Dendritic cell treated with granulocyte-macrophage colony-stimulating factor and Interleukin-4, amounts not matched to agents 40 ng/mL and 50 ng/mL, for 4 days (primary cell): ENCODE measurements at regions not wholly inside any gene's neighbourhood (a gene's known extent, or its start where the extent isn't known, plus 50 kb on each side); places are given as distances from the start of the nearest gene placed in this dataset.

Source experiments
- H3K27ac Mint-ChIP-seq: one replicate; pipeline ENCODE4 v1.8.0; 2022; ENCODE audit warnings: mild to moderate bottlenecking, mixed read lengths
- H3K27me3 Mint-ChIP-seq: one replicate; pipeline ENCODE4 v1.8.0; 2022; ENCODE audit warnings: mild to moderate bottlenecking, mixed read lengths
- H3K36me3 Mint-ChIP-seq: one replicate; pipeline ENCODE4 v1.8.0; 2022; ENCODE audit warnings: low read depth, mixed read lengths
- H3K4me1 Mint-ChIP-seq: one replicate; pipeline ENCODE4 v1.8.0; 2022; ENCODE audit warnings: low read depth, mixed read lengths
- H3K4me3 Mint-ChIP-seq: one replicate; pipeline ENCODE4 v1.8.0; 2022; ENCODE audit warnings: mild to moderate bottlenecking, moderate library complexity, mixed read lengths
- H3K9me3 Mint-ChIP-seq: one replicate; pipeline ENCODE4 v1.8.0; 2022; ENCODE audit warnings: mixed read lengths
- intact Hi-C: fragments of 100-400 bp; cut with micrococcal nuclease; formaldehyde crosslinking; loops from one replicate; pipeline ENCODE4 v1.15.0; 2022

DNA sequence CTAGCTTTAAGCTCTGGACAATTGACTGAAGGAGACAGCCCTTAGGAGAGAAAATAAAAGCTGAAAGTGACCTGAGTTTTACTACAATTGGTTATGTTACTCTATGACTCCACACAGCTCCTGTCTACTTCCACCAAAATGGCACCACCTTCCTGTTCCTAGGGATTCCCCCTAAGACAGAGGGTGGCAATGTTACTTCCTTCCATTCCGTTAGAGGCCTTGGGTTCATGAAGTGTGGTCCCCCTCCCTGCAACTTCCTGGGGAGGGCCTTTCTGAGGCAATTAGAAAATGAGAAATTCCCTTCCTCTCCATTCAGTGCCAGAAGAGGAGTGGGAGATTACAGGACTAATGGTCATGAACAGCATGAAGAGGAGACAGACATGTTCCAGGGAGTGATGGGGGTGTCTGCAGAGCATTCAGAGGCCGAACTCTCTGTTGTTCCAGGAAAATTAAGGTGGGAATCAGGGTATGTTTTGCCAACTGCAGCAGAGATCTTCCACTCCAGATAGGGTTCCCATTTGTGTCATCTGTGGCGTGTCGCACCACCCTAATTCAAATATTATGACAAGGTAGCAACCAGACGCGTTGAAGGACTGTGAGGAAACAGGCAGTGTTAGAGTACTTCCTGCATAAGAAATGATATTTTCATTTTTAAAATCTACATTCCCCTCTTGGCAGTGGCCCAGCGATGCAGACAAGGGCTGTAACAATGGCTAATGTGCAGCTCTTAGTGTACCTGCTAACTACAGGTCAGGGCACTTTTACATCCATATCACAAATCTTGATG lies 53.1 kb upstream of the TRIM67 start:
- intact Hi-C loops = no loop called here
- Mint-ChIP-seq H3K36me3 (no peaks in the 10 kb centered on the region), H3K9me3 (no peaks in the 10 kb centered on the region), H3K4me3 (no peak overlapping the region), H3K27ac (no peak overlapping the region), H3K4me1 (peaks cover 4% of the 10 kb centered on the region), H3K27me3 (peaks cover 18% of the 10 kb centered on the region)

DNA sequence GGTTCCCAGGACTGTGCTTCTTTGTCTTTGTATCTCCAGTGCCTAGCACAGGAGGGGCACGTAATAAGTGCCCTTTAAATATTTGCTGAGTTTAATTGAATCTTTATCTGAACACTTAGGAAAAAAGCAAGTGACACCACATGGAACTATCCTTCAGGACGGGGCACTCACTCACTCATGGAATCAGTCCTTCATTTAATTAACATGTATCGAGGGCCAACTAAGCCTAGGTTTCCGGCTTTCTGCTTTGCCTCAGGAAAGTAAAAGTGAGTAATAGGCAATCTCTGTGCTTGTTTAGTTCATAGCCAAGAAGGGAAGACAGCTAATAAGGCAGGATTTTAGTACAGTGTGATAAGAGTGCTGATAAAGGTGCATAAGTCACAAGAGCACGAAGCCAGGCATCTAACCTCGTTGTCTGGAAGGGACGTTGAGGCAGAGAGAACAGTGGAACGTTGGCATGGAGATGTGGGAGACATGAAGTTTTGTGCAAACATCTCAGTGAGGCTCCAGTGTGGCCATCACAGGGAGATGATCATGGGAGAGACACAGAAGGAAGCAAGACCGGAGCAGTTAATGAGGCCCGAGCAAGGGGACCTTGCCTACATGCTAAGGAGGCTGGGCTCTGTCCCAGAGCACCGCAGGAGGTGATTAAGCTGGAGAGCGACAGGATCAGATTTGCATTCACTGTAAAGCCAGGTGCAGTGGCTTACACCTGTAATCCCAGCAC lies 54.1 kb upstream of the TRIM67 start:
- intact Hi-C loops = no loop called here
- Mint-ChIP-seq H3K9me3 (no peaks in the 10 kb centered on the region), H3K27me3 (peaks cover 21% of the 10 kb centered on the region), H3K27ac (no peak overlapping the region), H3K4me3 (no peak overlapping the region), H3K36me3 (no peaks in the 10 kb centered on the region), H3K4me1 (peaks cover 4% of the 10 kb centered on the region)

DNA sequence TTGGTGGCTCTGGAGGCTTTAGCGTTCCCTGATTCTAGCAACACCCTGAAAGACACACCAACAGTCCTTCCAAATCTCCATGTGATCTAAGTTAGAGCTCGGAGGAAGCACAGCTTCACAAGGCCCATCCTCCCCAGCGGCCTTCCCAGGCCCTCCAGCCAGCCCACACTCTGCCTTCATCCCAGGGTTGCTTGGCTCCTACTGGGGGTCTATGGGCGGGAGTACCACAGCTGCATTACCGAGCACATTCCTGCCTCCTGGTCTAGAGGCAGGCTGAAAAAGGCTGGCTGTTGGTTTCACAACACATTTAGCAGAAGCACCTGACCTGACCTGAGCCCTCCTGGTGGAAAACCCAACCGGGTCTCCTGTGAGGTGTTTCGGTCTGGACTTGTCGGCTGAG lies 54.7 kb upstream of the TRIM67 start:
- peaks cover 20% of the 10 kb centered on the region for H3K27me3 Mint-ChIP-seq
- H3K27ac Mint-ChIP-seq = no peak overlapping the region
- intact Hi-C loops = no loop called here
- peaks cover 4% of the 10 kb centered on the region for H3K4me1 Mint-ChIP-seq
- no peaks in the 10 kb centered on the region for H3K9me3 Mint-ChIP-seq
- H3K36me3 Mint-ChIP-seq = no peaks in the 10 kb centered on the region
- no peak overlapping the region for H3K4me3 Mint-ChIP-seq

DNA sequence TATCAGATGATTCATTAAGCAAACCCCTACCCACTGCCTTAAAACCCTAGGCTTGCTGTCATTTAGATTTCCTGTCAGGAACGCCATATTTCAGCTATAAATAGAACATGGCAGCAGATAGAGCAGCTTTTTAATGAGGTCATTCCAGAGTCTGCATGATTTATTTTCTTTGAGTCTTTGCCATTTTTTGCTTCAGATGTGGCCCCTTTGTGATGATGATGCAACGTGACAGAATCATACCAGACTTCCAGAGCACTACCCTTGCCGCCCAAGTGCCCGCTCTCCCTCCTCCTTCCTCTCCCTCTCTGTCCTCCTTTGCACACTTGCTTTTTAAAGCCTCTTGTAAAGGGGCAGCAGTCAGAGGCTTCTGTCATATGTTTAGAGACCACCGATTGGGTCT lies 55.5 kb upstream of the TRIM67 start:
- intact Hi-C loops = no loop called here
- Mint-ChIP-seq H3K27ac (no peak overlapping the region), H3K36me3 (no peaks in the 10 kb centered on the region), H3K9me3 (no peaks in the 10 kb centered on the region), H3K4me3 (no peak overlapping the region), H3K4me1 (peaks cover 4% of the 10 kb centered on the region), H3K27me3 (peaks cover 17% of the 10 kb centered on the region)

DNA sequence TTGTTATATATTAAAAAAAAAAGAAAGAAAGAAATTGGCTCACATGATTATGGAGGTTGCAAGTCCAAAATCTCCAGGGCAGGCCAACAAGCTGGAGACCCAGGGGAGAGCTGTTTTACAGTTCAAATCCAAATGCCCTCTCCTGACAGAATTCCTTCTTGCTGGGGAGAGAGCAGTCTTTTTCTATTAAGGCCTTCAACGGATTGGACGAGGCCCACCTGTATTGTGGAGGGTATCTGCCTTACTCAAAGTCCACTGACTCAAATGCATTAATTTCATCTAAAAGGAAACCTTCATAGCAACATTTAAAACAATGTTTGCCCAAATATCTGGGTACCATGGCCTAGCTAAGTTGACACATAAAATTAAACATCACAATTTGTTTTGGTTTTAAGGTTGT lies 56.9 kb upstream of the TRIM67 start:
- intact Hi-C loops = no loop called here
- Mint-ChIP-seq H3K27me3 (peaks cover 20% of the 10 kb centered on the region), H3K9me3 (no peaks in the 10 kb centered on the region), H3K4me1 (peaks cover 4% of the 10 kb centered on the region), H3K4me3 (no peak overlapping the region), H3K36me3 (no peaks in the 10 kb centered on the region), H3K27ac (no peak overlapping the region)

DNA sequence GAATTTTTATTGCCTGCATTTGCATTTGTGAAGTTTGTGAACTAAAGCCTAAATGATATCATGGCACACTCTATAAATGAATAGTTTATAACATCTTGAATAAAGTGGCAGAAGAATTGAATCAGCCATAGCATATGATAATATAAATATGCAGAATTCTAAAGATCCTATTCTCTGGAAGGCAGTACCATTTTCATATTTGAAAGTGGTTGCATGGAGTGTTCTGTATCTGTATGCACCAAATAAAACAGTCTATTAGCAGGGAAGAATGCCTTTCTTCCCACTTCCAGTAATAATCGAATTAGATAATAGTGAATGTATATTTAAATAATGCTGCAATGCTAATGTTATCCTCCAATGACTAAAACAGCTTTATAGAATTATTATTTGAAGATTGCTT lies 57.9 kb upstream of the TRIM67 start:
- no peaks in the 10 kb centered on the region for H3K9me3 Mint-ChIP-seq
- H3K36me3 Mint-ChIP-seq = no peaks in the 10 kb centered on the region
- peaks cover 20% of the 10 kb centered on the region for H3K27me3 Mint-ChIP-seq
- no peak overlapping the region for H3K27ac Mint-ChIP-seq
- intact Hi-C loops = no loop called here
- peaks cover 4% of the 10 kb centered on the region for H3K4me1 Mint-ChIP-seq
- H3K4me3 Mint-ChIP-seq = no peak overlapping the region

DNA sequence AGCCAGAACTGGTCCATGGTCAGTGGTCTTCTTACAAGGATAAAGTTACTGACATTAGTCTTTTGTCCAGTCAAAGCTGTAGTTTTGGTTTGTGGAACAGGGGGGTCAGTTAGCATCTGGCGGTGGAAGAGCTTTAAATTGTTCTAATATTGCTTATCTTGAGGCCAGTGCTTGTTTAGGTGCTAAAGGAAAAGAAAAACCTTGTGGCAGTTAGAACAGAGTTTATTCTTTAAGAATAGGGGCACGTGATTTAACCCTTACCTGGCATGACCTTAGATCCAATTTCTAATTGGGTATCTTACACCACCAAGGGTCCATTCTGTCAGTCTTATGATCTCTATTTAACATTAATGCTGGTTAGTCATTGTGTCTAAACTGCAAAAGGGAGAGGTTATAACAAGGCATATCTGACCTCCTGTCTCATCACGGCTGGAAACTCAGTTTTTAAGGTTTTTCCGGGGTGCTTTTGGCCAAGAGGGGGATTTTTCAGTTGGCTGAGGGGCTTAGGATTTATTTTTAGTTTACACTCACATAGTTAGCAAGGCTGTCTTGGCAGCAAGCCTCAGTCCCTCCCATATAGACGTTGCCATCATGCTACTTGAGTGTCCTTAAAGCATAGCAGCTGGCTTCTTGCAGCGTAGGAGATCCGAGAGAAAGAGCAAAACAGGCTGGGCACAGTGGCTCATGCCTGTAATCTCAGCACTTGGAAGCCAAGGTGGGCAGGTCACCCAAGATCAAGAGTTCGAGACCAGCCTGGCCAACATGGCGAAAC lies 60.1 kb upstream of the FAM89A start:
- H3K9me3 Mint-ChIP-seq = no peaks in the 10 kb centered on the region
- intact Hi-C loops = no loop called here
- no peaks in the 10 kb centered on the region for H3K4me1 Mint-ChIP-seq
- H3K4me3 Mint-ChIP-seq = no peak overlapping the region
- H3K27ac Mint-ChIP-seq = no peak overlapping the region
- peaks cover 25% of the 10 kb centered on the region for H3K27me3 Mint-ChIP-seq
- no peaks in the 10 kb centered on the region for H3K36me3 Mint-ChIP-seq

DNA sequence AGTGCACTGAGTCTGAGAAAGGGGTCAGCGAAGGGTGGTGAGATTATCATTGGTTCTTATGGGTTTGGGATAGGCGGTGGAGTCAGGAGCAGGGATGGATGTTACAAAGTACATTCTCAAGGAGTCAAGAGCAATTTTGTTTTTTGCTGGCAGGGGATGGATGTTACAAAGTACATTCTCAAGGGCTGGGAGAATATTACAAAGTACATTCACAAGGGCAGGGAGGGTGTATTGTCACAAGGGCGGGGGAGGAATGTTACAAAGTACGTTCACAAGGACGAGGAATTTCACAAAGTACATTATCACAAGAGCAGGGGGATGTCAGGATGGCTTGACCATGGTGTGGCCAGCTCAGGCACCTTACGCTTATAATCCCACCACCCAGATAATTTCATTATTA lies 59.3 kb upstream of the FAM89A start:
- H3K4me3 Mint-ChIP-seq = no peak overlapping the region
- H3K36me3 Mint-ChIP-seq = no peaks in the 10 kb centered on the region
- H3K27me3 Mint-ChIP-seq = peaks cover 25% of the 10 kb centered on the region
- no peak overlapping the region for H3K27ac Mint-ChIP-seq
- intact Hi-C loops = no loop called here
- no peaks in the 10 kb centered on the region for H3K9me3 Mint-ChIP-seq
- H3K4me1 Mint-ChIP-seq = no peaks in the 10 kb centered on the region

DNA sequence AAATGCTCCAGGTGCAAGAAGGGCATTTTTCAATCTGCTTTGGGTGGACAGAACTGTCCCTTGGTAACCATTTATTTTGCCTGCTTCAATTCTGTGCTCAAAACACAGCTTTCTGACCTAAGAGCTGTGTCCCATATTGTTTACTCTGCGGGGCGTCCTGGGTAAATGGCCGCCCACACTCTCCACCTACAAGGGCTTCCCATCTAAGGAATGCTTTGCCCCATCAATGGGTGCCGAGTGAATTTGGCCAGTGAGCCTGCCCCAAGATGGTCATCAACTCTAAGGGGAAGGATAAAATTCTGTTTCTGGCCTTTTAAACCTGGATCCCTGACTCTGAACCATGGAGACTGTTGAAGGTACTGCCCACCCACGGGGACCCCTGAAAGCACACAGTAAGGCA lies 55.5 kb upstream of the FAM89A start:
- Mint-ChIP-seq H3K4me3 (no peak overlapping the region), H3K9me3 (no peaks in the 10 kb centered on the region), H3K36me3 (no peaks in the 10 kb centered on the region), H3K27ac (no peak overlapping the region), H3K27me3 (peaks cover 25% of the 10 kb centered on the region), H3K4me1 (peaks cover 16% of the 10 kb centered on the region)
- intact Hi-C loops = no loop called here

DNA sequence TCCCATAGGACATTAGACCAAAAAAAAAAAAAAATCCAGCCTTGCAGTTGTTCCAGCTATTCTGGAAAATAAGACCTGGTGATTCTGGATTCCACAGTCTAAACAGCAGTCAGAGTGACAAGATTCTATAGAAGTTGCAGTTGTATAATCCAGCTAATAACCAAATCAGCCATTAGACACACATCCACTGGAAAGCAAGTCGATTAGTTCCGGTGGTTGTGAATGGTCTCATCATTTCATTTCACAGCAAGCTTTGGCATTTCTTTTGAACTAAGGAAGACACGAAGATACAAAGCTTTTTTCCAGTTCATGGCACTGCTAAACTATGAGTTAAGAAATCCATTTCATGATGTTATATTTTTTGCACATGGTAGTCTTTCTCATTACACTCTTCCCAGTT lies 54.4 kb upstream of the FAM89A start:
- Mint-ChIP-seq H3K27ac (no peak overlapping the region), H3K4me3 (no peak overlapping the region), H3K36me3 (no peaks in the 10 kb centered on the region), H3K27me3 (peaks cover 28% of the 10 kb centered on the region), H3K9me3 (no peaks in the 10 kb centered on the region), H3K4me1 (peaks cover 16% of the 10 kb centered on the region)
- intact Hi-C loops = no loop called here

DNA sequence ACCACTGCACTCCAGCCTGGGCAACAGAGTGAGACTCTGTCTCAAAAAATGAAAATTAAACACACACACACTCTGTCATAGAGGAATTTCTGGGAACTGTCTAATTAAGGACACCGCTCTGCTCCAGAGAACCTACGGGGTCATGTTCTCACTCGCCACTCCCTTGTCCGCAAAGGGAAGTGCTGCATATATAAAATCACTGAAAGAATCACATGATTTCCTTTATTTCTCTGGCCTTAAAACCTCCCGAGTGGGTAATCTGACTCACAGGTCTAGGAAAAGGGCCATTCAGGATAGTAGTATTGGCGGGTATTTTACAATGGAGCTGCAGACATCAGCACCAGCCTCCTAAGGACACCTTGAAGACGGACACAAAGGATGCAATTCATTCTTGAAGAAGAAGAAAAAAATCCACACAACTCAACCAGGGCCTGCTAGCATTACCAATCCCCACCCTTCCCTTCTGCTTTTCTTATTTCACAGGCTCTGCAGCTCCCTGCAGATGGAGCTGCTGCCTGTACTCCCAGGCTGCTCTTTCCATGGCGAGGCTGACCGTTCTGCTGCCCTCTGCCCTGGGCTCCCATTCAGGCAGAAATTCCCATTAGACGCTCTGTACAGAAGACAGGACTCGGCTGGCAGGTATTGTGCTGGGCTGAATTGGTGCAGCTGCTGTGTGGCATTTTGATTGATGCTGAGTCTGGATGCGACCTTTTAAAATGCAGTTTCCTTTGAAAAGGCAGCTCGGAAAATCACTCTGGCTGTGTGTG lies 53.3 kb upstream of the FAM89A start:
- H3K4me1 Mint-ChIP-seq = peaks cover 16% of the 10 kb centered on the region

DNA sequence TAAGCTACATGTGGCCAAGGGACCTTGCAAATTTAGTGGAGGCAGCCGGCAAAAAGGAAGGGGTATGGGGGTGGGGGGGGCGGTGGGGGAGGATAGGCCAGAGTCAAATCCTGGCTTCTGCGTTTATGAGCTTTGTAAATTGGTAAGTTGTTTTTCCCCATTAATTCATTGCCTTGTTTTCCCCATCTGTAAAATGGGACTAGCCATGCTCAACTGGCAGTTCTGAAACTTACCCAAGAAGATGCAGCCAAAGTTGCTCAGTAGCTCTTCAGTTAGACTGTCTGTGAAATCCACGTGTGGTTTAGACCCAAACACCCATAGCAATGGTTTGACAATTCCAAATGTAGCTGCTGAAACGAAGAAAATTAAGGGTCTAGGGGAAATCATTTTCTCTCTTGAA lies 52.3 kb upstream of the FAM89A start:
- Mint-ChIP-seq H3K4me1 (peaks cover 16% of the 10 kb centered on the region), H3K27ac (peak overlapping the region; percentile 0), H3K9me3 (no peaks in the 10 kb centered on the region), H3K4me3 (no peak overlapping the region), H3K27me3 (peaks cover 24% of the 10 kb centered on the region), H3K36me3 (no peaks in the 10 kb centered on the region)
- intact Hi-C loops = loop anchor here (2.0 kb wide), 1 partner anchor 176 kb away; no protein-coding TSS in a partner anchor

More for the DNA sequence above, 53.3 kb upstream of the FAM89A start:
- H3K27ac Mint-ChIP-seq = peak overlapping the region; percentile 0
- no peaks in the 10 kb centered on the region for H3K36me3 Mint-ChIP-seq
- H3K4me3 Mint-ChIP-seq = no peak overlapping the region
- intact Hi-C loops = loop anchor here (2.0 kb wide), 1 partner anchor 177 kb away; no protein-coding TSS in a partner anchor
- peaks cover 26% of the 10 kb centered on the region for H3K27me3 Mint-ChIP-seq
- H3K9me3 Mint-ChIP-seq = no peaks in the 10 kb centered on the region

DNA sequence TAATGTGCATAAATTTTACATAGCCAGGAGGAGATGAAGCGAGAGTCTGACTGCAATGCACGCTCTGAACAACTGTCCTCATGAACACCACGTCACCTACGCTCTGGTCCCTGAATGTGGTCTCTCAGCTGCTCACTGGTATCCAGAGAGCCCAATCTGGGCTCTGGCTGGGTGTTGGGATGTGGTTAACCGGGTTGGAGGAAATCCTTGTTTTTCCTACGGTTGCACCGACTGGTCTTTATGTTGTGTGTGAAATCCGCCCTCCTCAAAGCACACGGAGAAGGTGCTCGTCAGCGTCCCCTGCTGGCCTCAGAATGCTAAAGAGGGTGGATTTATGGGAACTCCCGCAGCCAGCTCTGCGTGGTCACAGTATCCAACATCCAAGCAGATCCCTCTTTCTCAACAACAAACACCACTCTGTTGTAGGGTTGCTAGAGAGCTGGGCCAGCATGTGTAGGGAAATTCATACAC lies 51.8 kb upstream of the FAM89A start:
- Mint-ChIP-seq H3K4me1 (peaks cover 16% of the 10 kb centered on the region), H3K4me3 (no peak overlapping the region), H3K9me3 (no peaks in the 10 kb centered on the region), H3K27ac (no peak overlapping the region), H3K27me3 (peaks cover 22% of the 10 kb centered on the region), H3K36me3 (no peaks in the 10 kb centered on the region)
- intact Hi-C loops = loop anchor here (2.0 kb wide), 1 partner anchor 175 kb away; no protein-coding TSS in a partner anchor
